Inferior parietal cortex (tissue), 1 donor: ENCODE measurements at regions not wholly inside any gene's neighbourhood (a gene's known extent, or its start where the extent isn't known, plus 50 kb on each side); places are given as distances from the start of the nearest gene placed in this dataset.
A peak's percentile ranks its signal among the peaks of the same experiment; 100 is the strongest.
"Not testable (repeated sequence)": the region's sequence is repeated elsewhere in the genome, so short reads cannot be mapped to it uniquely, and the experiment has no call there.

Experiments
- DNase-seq: peaks from one replicate; pipeline ENCODE4 v3.0.0-alpha.2; 2016; ENCODE audit errors: extremely low spot score

DNA sequence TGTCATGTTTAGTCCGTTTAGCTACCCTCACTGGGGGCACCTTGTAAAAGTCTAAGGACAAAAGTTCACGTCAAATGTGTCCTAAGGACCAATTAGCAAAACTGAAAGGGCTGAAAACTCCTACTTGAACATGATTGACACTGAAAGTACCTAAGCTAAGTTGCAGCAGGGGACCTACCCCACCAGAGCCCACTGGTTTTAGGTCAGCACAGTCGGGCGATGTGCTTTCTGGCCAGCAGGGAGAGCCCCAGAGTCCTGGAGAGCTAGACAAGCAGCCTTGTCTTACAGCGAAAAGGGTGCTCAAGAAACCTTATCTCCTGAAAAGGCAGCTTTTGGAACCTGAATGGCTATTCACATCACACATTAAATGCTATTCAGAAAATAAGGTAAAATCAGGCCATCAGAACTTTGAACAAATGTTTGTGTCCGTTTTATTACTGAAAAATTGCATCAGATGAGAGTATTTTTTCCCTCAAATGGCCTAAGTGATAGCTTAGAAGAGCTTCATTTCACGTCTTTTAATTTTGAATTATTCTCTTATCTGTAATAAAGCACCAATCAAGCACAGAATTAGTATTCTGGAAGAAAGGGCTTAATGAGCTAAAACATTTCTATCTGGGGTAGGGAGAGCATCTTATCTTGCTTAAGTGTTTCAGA is 52.2 kb upstream of the MKI67 start:
- DNase-seq = no peak

DNA sequence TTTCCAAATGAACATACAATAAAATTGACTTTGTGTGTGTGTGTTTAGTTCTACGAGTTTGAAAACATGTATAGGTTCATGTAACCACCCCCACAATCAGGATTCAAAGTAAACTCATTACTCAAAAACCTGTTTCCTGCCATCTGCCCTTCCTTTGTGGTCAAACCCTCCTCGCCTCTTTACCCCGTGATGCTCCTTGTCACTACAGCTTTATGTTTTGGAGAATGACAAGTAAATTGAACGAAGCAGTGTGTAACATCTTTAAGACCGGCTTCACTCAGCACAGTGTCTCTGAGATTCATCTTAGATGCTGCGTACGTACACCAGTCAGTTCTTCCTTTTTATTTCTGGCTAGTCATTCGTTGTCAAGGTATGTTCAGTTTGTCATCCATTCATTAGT is 54.6 kb upstream of the MKI67 start:
- DNase-seq = no peak

DNA sequence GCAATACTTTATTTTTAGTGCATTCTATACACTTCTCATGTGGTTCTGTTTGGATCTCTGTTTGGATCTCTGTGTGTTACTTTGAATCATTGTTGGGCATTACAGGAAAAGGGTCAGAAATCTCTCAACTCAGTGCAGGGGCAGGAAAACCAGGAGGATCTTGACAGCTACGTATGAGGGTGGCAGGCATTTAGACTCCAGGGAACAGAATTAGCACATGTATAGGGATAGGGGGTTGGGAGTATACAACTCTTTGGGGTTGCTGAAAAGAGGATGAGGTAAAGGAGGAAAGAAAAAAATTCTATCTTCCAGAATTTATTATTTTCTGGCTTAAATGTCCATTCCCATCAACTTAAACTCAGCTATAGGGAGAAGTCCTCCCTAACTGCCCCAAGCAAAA is 59.4 kb upstream of the MKI67 start:
- no peak for DNase-seq

DNA sequence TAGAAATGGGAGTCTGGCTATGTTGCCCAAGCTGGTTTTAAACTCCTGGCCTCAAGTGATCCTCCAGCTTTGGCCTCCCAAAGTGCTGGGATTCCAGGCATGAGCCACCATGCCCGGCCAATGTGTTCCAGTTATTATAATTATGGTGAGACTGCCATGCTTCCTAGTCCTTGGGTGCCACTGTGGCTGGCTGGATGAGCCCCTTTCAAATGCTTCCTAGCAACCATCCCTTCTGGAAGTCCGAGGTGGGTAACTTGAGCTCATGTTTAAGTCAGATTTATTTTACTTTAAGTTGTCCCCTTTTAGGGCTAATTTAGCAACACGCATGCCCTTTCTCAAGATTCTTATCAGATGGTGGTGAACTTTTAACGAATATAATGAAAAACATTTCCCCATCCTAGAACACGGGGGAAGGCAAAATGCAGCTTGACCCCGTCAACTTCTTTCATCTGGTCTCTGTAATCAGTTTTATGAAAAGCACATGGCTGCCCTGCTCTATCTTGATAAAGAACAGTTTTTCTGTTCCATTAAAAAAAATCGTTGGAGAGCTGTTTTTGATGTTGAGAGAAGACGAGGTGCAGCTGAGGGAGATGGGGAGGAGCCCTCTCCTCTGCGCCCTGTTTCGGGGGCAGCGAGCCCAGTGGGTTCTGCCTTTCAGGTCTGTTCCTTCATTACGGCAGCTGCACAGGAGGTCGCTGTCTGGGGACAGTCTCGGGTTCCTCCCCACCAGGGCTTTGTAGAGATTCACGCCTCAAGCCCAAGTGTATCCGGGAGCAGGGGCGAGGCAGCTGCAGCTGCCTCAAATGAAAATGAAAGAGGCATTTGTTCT is 61.0 kb upstream of the MKI67 start:
- no peak for DNase-seq

DNA sequence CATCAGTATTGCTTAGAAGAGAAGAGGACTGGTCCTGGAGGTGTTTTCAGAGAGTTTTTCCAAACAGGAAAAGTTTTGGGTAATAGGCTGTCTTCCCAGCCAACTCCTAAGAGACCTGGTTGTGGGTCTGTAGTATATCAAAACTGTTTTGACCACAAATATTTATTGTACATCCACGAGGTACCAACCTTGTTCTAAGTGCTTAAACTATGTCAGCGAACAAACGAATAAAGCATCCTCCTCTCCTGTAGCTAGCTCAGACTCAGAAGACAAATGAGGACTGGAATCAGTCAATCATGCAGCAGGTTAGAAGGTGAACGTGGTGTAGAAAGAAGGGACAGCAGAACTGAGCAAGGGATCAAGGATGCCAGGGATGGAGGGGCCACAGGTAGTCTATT is 61.6 kb upstream of the MKI67 start:
- DNase-seq = no peak

DNA sequence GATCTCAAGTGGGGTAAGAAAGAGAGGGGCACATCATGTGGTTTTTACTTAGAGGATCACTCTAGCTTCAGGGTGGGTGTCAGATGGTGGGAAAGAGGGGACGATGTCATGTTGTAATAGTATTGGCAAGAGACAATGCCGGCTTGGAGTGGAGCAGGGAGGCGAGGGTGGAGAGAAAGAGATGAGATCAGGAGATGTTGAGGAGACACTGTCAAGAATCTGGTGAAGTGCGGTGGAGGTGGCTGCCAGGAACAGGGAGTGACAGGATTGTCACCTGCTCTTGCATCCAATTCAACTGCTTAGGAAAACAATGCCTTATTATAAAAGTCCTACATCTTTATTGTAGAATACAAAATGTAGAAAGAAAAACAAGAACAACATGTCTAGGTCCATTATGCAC is 63.0 kb upstream of the MKI67 start:
- DNase-seq = no peak

DNA sequence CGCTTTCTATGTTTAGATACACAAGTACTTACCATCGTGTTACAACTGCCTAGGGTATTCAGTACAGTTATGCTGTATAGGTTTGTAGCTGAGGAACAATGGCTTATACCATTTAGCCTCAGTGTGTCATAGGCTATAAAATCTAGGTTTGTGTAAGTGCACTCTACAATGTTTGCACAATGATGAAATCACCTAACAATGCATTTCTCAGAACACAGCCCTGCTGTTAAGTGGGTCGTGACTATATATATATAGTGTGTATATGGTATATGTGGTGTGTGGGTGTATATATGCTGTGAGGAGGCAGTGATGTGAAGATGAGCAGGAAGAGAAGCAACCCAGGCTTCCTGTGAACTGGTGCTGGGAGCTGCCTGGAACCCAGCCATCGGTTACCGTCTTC is 65.6 kb upstream of the MKI67 start:
- DNase-seq = no peak

DNA sequence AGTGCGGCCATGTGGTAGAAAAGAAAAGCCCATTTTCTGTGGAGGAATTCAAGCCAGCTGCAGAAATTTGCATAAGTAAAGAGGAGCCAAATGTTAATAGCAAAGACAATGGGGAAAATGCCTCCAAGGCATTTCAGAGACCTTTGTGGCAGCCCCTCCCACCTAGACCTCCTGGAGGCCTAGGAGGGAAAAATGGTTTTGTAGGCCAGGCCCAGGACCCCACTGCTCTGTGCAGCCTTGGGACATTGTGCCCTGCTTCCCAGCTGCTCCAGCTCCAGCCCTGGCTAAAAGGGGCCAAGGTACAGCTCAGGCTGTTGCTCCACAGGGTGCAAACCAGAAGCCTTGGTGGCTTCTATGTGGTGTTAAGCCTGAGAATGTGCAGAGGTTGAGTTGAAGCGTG is 75.6 kb upstream of the MKI67 start:
- DNase-seq = not testable (repeated sequence)

DNA sequence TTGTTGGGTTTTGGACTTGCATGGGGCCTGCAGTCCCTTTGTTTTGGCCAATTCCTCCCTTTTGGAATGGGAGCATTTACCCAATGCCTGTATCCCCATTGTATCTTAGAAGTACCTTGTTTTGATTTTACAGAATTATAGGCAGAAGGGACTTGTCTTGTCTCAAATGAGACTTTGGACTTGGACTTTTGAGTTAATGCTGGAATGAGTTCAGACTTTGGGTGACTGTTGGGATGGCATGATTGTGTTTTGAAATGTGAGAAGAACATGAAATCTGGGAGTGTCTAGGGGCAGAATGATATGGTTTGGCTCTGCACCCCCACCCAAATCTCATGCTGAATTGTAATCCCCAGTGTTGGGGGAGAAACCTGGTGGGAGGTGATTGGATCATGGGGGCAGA is 76.8 kb upstream of the MKI67 start:
- DNase-seq = no peak

DNA sequence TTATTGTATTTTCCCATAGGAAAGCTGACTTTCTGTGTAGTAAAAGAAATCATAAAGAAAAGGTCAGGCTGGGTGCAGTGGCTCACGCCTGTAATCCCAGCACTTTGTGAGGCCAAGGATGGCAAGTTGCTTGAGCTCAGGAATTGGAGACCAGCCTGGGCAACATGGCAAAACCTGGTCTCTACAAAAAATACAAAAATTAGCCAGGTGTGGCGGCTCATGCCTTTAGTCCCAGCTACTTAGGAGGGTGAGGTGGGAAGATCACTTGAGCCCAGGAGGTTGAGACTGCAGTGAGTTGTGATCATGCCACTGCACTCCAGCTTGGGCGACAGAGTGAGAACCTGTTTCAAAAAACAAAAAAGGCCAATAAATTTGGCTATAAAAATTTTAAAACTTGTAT is 79.4 kb upstream of the MKI67 start:
- not testable (repeated sequence) for DNase-seq

DNA sequence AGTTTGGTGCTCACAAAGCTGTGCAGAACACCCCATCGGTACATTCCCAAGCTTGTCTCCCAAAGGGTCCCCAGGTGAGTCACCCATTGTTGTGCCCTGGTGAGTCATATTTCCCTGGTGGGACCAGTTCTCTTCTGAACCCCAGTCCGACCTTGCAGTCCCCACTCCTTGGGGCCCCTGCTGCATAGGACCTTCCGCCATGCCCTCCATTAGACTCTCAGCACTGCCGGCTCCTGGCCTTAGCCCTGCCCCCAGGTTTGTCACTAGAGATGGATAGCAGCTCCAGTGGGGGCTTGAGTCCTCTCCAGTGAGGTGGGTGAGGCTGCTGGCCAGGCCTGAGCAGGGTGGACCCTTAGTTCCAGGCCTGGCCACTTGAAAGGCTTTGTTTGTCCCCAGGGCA is 80.5 kb upstream of the MKI67 start:
- no peak for DNase-seq

DNA sequence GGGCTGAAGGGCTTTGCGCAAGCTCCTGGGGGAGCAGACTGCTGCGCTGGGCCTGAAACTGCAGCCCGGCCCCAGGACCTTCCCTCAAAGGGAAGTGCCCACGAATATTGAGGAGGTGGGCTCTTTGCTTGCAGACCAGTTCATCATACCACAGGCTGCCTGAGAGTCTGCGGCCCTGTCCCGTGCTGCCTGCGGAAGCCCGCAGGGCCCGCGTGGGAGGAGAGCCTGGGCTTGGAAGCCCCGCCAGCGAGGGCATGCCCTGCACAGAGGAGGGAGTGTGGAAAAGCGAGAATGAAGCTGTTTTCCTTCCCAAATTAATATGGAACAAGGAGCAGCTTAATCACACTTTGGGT is 83.6 kb upstream of the MKI67 start:
- DNase-seq = no peak

DNA sequence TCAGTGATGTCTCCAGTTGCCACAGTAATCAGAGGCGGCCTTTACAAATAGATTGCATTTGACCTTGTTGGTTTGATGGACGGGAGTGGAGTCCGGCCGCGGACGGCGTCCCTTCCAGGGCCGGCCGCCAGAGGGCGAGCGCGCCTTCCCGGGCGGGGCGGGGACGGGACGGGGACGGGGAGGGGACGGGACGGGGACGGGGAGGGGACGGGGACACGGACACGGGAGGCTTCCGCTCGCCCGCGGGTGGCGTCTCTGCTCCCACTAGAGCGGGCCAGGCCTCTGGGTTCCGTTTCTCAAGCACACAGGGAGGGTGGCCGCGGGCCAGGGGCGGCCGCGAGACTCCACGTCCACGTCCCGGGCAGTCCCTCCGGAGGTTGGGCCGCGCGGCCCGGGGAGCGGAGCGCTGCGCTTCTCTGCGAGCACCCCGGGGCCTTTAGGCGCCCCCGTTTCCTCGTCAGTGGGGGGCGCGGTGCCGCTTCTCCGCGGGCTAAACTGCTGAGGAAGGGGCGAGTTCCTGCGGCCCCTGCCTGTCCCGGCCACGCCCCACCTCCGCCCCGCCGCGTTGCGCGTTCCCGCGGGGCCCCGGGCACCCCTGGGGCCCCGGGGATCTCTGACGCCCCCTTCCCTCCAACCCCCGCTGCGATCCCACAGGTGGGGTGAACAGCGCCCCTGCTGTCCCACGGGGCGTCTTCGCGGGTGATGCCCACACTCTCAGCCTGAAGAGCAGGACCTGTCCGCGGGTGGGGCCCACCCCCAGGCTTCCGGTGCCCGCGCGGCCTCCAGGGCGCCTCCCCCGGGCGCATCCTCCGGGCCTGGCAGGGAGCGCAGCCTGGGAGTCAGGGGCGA is 84.2 kb upstream of the MKI67 start:
- DNase-seq = no peak

DNA sequence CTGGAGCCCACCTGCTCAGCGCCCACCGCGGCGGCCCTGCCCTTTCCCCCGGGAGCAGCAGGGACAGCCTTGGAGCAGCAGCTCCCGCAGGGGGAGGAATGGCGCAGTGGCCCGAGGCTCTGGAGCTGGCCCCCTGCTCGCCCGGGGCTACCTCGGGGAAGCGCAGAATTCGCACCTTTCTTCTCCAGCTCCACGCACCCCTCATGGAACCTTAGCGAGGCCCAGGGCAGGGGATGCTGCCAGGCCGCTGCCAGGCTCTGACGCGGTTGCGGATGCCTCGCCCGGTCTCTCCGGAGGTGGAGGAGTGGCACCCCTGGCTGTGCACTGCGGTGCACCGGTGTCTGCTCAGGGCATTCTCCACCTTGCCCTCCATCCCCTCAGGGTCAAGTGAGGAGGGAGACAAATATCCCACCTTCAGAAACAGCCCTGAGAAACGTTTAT is 84.9 kb upstream of the MKI67 start:
- DNase-seq = no peak

DNA sequence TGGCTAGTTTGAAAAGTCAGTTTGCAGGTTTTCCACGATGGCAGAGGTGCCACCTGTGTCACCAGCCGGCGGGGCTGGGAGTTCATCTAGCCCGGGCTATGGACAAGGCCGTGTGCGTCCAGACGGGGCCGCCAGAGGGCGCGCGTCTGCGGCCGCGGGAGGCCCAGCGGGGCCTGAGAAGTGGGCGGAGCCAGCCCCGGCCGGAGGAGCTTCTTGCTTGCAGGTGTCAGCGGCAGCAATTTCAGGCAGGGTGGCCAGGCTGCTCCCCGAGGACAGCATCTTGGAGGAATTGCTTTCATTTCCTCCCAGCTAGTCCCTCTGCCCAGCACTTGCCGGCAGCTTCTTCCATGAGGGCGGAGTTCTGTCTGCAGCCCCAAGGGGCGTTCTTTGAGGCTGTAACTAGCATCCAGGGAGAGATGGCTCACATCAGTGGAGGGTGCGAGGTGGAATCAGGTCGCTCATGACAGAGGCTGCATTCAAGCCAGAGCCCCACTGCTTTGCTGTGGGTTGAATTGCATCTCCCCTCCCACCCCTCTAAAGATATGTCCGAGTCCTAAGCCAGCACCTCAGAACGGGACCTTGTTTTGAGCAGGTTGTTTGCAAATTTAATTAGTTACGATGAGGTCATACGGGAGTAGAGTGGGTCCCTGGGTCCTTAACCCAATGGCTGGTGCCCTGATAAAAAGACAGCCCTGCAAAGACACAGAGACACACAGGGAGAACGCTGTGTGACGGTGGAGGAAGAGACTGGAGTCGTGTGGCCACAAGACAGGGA is 85.9 kb upstream of the MKI67 start:
- peak; percentile 77 for DNase-seq

DNA sequence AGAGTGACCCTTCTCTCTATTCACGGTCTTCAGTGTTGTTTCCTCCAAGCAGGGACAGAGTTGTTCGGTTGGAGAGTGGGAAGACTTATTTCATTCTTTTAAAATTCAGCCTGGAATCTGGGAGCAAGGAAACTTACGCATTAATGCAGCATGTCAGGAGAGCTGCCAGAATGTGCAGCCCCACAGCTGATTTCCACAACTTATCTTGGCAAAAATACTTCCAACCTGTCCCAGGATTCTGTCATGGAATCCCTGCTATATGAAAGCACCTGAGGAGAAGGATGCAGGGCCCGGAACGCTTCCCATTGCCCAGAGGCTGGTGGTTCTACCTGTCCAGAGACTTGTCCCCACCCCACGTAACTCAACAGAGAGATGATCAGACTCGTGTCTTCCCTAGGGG is 86.9 kb upstream of the MKI67 start:
- DNase-seq = no peak

DNA sequence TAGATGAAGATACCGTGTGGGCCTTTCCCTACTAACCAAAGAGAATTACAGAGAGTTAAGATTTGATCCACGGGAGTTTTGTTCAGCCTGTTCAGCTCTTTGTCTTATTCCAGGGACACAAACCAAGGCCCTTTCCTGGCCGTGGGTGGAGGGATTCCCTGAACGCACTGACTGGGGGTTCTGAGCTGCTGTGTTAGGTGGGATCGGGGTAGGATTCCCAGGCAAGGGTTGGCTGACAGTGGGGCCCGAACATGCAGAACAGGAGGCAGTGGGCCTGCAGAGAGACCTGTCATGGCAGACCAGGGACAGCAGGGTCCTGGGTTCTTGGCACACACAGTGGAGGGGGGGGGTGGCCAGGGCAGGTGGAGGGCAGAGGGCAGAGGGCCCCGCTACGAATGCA is 89.5 kb upstream of the MKI67 start:
- no peak for DNase-seq

DNA sequence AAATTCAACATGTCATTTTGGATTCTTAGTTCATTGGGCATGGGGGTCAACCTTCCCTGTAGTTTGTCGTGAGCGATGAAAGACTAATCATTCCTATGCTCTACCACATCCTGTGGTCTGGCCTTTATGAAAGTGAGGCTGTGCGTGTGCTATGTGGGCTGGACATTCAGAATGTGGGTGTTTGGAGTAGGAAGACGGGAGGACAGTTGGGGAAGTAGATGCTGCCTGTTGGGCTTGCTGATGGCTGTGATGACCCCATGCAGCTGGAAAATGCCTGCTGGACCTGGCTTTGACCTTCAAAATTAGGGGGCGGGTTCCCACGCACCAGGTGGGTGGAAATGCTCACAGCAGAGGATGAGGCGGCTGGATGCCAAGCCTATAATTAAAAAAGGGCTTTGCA is 90.9 kb upstream of the MKI67 start:
- DNase-seq = no peak

DNA sequence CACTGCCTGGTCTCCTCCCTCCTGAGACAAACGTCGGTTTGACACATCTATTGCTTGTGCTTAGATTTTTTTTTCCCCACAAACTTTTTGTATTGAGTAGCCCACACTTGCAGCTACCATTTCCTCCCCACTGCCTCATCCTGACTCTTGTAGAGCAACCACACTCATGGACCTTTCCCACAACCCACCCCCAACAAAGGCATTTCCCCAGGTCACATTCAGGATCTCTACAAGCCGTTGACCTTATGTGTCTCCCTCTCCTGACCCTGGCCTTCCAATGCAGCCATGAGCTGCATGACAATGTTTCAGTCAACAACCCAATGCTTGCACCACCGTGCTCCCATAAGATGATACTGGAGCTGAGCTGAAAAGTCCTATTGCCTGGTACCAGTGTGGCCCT is 91.9 kb upstream of the MKI67 start:
- no peak for DNase-seq

DNA sequence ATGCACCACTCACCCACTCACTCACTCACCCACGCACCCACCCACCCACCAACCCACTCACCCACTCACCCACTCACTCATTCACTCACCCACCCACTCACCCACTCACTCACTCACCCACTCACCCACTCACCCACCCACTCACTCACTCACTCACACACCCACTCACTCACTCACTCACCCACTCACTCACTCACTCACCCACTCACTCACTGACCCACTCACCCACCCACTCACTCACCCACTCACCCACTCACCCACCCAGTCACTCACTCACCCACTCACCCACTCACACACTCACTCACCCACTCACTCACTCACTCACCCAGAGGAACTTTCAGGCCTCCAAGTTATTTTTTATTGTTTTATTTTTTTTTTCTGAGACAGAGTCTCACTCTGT is 93.1 kb upstream of the MKI67 start:
- DNase-seq = no peak

DNA sequence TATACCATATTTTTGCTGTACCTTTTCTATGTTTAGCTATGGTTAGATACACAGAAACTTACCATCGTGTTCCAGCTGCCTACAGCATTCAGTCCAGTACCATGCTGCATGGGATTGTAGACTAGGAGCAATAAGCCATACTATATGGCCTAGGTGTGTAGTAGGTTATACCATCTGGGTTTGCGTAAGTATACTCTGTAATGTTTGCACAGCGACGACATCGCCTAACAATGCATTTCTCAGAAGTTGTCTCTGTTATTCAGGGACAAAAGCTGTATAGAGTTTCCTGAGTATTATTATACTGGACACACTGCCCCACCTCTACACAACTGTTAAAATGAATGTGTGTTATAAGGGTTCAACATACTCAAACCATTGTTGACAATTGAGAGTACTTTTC is 93.8 kb upstream of the MKI67 start:
- no peak for DNase-seq

DNA sequence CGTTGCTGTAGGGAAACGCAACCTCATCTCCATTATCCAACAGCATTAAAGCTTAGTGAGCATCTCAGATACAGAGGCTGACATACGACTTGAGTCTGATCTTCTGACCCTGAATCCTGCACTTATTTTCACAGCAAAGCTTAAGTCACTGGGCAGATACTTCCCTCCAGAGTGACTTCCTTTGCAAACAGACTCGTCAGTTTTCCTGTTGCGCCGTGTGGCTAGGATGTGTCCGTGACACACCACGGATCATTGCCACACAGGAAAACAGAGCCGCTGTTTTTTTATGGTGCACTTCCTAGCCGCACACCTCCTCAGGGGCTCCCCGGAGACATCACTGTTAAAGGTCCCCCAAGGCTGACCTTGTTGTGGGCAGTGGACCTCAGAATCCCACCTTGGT is 94.9 kb upstream of the MKI67 start:
- no peak for DNase-seq
